ENCODE measurements at regions not wholly inside any gene's neighbourhood (a gene's known extent, or its start where the extent isn't known, plus 50 kb on each side); places are given as distances from the start of the nearest gene placed in this dataset.

DNA sequence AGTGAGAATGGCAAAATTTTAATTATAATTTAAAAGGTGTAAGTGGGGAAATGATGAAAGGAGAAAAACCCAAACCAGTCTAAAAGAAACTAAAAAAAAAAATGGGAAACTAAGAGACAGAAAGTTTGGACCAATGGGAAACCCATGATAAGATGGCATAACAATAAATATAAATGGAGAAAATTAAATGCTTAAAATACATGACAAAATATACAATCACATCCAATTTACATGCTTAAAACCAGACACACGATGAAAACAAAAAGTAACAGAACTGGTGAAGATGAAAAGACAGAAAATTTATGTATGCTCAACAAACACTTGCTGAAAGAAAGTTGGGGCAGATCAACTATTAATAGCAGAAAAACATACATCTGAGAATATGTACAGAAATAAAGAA lies 1471.1 kb downstream of the TBC1D22A start:
- TF ChIP-seq, protein P1, sequence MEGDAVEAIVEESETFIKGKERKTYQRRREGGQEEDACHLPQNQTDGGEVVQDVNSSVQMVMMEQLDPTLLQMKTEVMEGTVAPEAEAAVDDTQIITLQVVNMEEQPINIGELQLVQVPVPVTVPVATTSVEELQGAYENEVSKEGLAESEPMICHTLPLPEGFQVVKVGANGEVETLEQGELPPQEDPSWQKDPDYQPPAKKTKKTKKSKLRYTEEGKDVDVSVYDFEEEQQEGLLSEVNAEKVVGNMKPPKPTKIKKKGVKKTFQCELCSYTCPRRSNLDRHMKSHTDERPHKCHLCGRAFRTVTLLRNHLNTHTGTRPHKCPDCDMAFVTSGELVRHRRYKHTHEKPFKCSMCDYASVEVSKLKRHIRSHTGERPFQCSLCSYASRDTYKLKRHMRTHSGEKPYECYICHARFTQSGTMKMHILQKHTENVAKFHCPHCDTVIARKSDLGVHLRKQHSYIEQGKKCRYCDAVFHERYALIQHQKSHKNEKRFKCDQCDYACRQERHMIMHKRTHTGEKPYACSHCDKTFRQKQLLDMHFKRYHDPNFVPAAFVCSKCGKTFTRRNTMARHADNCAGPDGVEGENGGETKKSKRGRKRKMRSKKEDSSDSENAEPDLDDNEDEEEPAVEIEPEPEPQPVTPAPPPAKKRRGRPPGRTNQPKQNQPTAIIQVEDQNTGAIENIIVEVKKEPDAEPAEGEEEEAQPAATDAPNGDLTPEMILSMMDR (IDR thresholded peaks at IDR 0.05; ENCODE audit: insufficient read depth, low read depth, low read length, missing control alignments), result no peak

DNA sequence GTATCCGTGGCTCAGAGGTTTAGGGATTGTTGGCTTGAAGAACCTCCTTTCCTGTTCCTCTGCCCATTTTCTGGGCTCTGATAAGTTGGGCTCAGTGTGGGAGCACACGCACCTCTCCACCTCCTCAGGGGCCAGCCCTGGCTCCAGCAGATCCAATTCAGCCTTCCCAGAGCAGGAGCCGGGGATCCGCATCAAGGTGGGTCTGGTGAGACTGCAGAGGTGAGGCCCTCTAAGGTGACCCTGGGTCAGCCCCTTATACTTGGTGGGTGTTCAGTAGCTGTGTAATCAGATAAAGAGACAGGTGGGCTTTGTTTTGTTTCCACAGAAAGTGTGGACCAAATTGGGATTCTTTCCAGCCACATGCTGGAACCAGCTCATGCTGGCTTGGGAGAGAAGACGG lies 1466.0 kb downstream of the TBC1D22A start:
- no peak overlapping the region for H3K4me3 ChIP-seq (ENCODE audit: low read length)
- DNase-seq (ENCODE audit: low read depth), result no peak
- TF ChIP-seq, protein P1 (IDR thresholded peaks at IDR 0.05; ENCODE audit: insufficient read depth, low read depth, low read length, missing control alignments), result no peak

More for the DNA sequence above, 1471.1 kb downstream of the TBC1D22A start:
- no peak for DNase-seq (ENCODE audit: low read depth)
- H3K4me3 ChIP-seq (ENCODE audit: low read length), result no peak overlapping the region

DNA sequence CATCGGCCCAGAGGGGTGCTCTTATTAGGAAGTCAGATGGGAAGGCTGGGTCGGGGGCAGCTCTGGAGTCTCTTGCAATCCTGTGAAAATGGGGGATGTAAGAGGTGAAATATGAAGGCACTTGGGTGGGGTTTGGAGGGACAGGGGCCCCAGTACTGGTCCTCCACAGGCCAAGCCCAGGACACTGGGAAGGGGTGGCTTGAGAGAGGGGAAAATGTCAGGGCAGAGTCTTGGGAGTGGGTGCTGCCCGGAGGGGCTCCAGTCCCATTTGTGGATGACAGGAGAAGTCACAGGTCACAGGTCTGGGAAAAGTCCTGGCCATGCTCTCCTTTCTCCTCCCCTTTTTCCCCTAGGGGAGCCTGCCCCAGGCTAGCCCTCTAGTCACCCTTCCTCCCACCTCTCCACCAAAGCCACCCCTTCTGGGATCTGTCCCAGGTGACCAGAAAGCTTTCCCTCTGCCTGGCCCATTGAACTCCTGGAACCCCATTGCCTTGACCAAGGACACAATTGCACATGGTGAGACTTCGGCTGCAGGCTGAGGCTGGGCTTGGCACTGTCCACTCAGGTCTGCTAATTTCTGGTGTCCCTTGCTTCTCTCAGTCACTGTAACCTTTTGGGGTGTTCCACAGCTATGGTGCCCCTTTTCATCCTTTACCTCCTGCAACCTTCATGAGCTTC lies 1465.0 kb downstream of the TBC1D22A start:
- no peak for DNase-seq (ENCODE audit: low read depth)
- no peak overlapping the region for H3K4me3 ChIP-seq (ENCODE audit: low read length)
- TF ChIP-seq, protein P1 (IDR thresholded peaks at IDR 0.05; ENCODE audit: insufficient read depth, low read depth, low read length, missing control alignments), result no peak

DNA sequence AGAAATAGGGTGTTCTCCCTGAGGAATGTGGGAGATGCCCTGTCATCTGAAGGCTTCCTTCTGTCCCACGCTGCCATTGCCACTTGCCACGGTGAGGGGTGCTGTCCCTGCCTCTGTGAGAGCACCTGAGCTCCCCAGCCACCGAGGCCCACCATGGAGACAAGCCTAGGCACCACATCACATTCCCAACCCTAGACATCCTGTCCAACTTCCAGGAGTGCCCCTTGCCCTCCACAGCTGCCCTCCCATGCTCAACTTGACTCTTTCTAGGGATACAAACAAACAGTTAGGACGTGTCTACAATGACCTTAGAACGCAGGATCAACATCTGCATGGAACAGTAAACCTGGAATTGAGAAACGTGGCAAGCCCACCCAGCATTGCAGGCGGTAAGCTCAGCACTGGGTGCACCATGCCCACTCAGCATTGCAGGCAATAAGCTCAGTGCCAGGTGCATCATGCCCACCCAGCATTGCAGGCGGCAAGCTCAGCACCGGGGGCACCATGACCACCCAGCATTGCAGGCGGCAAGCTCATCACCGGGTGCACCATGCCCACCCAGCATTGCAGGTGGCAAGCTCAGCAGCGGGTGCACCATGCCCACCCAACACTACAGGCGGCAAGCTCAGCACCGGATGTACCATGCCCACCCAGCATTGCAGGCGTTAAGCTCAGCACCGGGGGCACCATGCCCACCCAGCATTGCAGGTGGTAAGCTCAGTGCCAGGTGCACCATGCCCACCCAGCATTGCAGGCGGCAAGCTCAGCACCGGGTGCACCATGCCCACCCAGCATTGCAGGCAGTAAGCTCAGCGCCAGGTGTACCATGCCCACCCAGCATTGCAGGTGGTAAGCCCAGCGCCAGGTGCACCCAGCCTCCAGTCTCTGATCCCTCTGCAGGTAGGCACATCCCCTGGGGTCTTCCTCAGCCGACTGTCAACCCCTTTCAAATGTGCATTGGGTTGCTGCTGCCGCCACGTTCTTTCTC lies 1463.9 kb downstream of the TBC1D22A start:
- no peak overlapping the region for H3K4me3 ChIP-seq (ENCODE audit: low read length)
- no peak for DNase-seq (ENCODE audit: low read depth)
- TF ChIP-seq, protein P1 (IDR thresholded peaks at IDR 0.05; ENCODE audit: insufficient read depth, low read depth, low read length, missing control alignments), result no peak

DNA sequence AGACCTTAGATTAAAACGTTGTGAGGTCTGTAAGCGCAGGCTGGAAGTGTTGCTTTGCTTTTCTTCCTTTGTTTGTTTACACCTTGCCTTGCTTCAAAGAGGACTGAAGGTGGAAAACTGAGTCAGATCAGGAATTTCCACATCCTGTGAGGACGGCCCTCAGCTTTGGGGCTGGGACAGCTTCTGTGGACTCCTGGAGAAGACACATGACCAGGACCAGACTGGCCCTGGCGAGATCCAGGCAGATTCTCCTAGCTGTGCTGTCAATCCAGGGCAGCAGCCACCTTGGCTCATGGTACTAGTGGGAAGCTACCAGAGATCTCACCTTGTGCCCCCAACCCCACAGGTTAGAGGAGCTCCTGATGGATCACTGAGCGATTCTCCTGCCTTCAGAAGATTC lies 1461.9 kb downstream of the TBC1D22A start:
- DNase-seq (ENCODE audit: low read depth), result no peak
- H3K4me3 ChIP-seq (ENCODE audit: low read length), result no peak overlapping the region
- TF ChIP-seq, protein P1 (IDR thresholded peaks at IDR 0.05; ENCODE audit: insufficient read depth, low read depth, low read length, missing control alignments), result no peak

DNA sequence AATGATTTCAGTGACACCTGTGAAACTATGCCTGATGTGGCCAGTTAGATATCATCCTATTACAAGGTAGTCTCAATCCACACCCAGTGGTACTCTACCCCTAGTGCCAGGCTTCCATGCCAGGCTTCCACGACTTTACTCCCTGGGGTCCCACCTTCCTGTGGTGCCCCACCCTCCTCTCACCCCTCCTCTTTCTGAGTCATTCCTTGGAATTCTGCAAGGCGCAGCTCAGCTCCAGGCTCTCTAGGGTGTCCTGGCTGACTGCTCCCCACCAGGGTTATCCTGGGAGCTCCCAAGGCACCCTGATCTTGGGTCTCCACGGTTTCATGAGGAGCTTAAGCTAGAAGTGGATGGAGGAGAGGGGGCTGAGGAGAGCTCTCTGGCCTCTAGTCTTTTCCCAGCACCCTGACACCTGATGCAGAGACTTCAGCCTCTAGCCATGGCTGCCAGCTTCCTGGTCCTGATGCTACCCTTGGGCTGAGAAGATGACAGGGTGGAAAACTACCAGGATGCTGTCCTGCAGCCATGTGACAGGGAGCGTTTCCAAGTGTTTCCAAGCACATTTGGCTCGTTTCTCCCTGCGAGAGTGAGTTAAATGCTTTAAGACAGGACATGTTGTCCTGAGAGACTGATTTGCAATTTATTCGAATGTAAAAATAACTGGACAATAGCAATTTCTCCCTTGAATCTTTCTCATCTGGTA lies 1461.2 kb downstream of the TBC1D22A start:
- no peak overlapping the region for H3K4me3 ChIP-seq (ENCODE audit: low read length)
- DNase-seq (ENCODE audit: low read depth), result no peak
- TF ChIP-seq, protein P1 (IDR thresholded peaks at IDR 0.05; ENCODE audit: insufficient read depth, low read depth, low read length, missing control alignments), result no peak

Data from epithelial cell of esophagus (primary cell).